Activated T-cell treated with anti-CD3 and anti-CD28 coated beads, Interleukin-2, amount 50 U/mL, for 24 hours (primary cell): ENCODE measurements at regions not wholly inside any gene's neighbourhood (a gene's known extent, or its start where the extent isn't known, plus 50 kb on each side); places are given as distances from the start of the nearest gene placed in this dataset.

ENCODE experiments used
- DNase-seq: peaks from one replicate; pipeline ENCODE4 v3.0.0-alpha.2; 2020
- H3K27ac Mint-ChIP-seq: 2 replicates; pipeline ENCODE4 v1.8.0; 2020; ENCODE audit warnings: mild to moderate bottlenecking, mixed read lengths
- H3K27me3 Mint-ChIP-seq: 2 replicates; pipeline ENCODE4 v1.8.0; 2020; ENCODE audit warnings: mixed read lengths
- H3K36me3 Mint-ChIP-seq: 2 replicates; pipeline ENCODE4 v1.8.0; 2020; ENCODE audit warnings: low read depth, mixed read lengths
- H3K4me1 Mint-ChIP-seq: 2 replicates; pipeline ENCODE4 v1.8.0; 2020; ENCODE audit warnings: low read depth, mixed read lengths
- H3K4me3 Mint-ChIP-seq: 2 replicates; pipeline ENCODE4 v1.8.0; 2020; ENCODE audit warnings: mild to moderate bottlenecking, moderate library complexity, mixed read lengths
- H3K9me3 Mint-ChIP-seq: 2 replicates; pipeline ENCODE4 v1.8.0; 2020; ENCODE audit warnings: mixed read lengths

- DNase-seq: no peak
- Mint-ChIP-seq H3K36me3 (no peaks in the 10 kb centered on the region), H3K27me3 (peaks cover 13% of the 10 kb centered on the region), H3K4me3 (no peak overlapping the region), H3K9me3 (no peaks in the 10 kb centered on the region), H3K27ac (no peak overlapping the region), H3K4me1 (no peaks in the 10 kb centered on the region)
Observed at GRCh38 chr15:77855871-77856270, 221.6 kb downstream of the TBC1D2B start.

- Mint-ChIP-seq H3K27ac (no peak overlapping the region), H3K4me3 (no peak overlapping the region), H3K4me1 (no peaks in the 10 kb centered on the region), H3K36me3 (no peaks in the 10 kb centered on the region), H3K27me3 (peaks cover 18% of the 10 kb centered on the region), H3K9me3 (peaks cover 2% of the 10 kb centered on the region)
- no peak for DNase-seq
Observed at GRCh38 chr15:77854980-77855379, 222.3 kb upstream of the LINGO1 start.

GRCh38 chr15:77853910-77854309 is 221.2 kb upstream of the LINGO1 start:
- H3K27me3 Mint-ChIP-seq: peaks cover 23% of the 10 kb centered on the region
- H3K4me1 Mint-ChIP-seq: no peaks in the 10 kb centered on the region
- no peak for DNase-seq

GRCh38 chr15:77853008-77853328 is 220.3 kb upstream of the LINGO1 start:
- no peak for DNase-seq
- H3K27ac Mint-ChIP-seq: no peak overlapping the region
- H3K36me3 Mint-ChIP-seq: no peaks in the 10 kb centered on the region
- peaks cover 28% of the 10 kb centered on the region for H3K27me3 Mint-ChIP-seq
- no peaks in the 10 kb centered on the region for H3K4me1 Mint-ChIP-seq
- peaks cover 3% of the 10 kb centered on the region for H3K9me3 Mint-ChIP-seq
- H3K4me3 Mint-ChIP-seq: no peak overlapping the region

More at GRCh38 chr15:77853910-77854309, 221.2 kb upstream of the LINGO1 start:
- H3K27ac Mint-ChIP-seq: no peak overlapping the region
- peaks cover 3% of the 10 kb centered on the region for H3K9me3 Mint-ChIP-seq
- H3K36me3 Mint-ChIP-seq: no peaks in the 10 kb centered on the region
- no peak overlapping the region for H3K4me3 Mint-ChIP-seq

GRCh38 chr15:77852241-77853007 is 219.7 kb upstream of the LINGO1 start:
- no peaks in the 10 kb centered on the region for H3K4me1 Mint-ChIP-seq
- DNase-seq: no peak
- H3K36me3 Mint-ChIP-seq: no peaks in the 10 kb centered on the region
- no peak overlapping the region for H3K4me3 Mint-ChIP-seq
- no peak overlapping the region for H3K27ac Mint-ChIP-seq
- H3K27me3 Mint-ChIP-seq: peaks cover 32% of the 10 kb centered on the region
- peaks cover 3% of the 10 kb centered on the region for H3K9me3 Mint-ChIP-seq

GRCh38 chr15:77851691-77852090 is 219.0 kb upstream of the LINGO1 start:
- H3K4me3 Mint-ChIP-seq: no peak overlapping the region
- H3K4me1 Mint-ChIP-seq: no peaks in the 10 kb centered on the region
- no peaks in the 10 kb centered on the region for H3K36me3 Mint-ChIP-seq
- peaks cover 3% of the 10 kb centered on the region for H3K9me3 Mint-ChIP-seq
- no peak overlapping the region for H3K27ac Mint-ChIP-seq
- no peak for DNase-seq
- peaks cover 38% of the 10 kb centered on the region for H3K27me3 Mint-ChIP-seq

- H3K4me3 Mint-ChIP-seq: no peak overlapping the region
- no peak overlapping the region for H3K27ac Mint-ChIP-seq
- DNase-seq: no peak
- peaks cover 43% of the 10 kb centered on the region for H3K27me3 Mint-ChIP-seq
- peaks cover 3% of the 10 kb centered on the region for H3K9me3 Mint-ChIP-seq
- H3K4me1 Mint-ChIP-seq: no peaks in the 10 kb centered on the region
- H3K36me3 Mint-ChIP-seq: no peaks in the 10 kb centered on the region
Observed at GRCh38 chr15:77851086-77851485, 218.4 kb upstream of the LINGO1 start.

GRCh38 chr15:77846986-77847385 is 214.3 kb upstream of the LINGO1 start:
- Mint-ChIP-seq H3K4me3 (no peak overlapping the region), H3K36me3 (no peaks in the 10 kb centered on the region), H3K9me3 (peaks cover 6% of the 10 kb centered on the region), H3K27me3 (peaks cover 46% of the 10 kb centered on the region), H3K4me1 (no peaks in the 10 kb centered on the region), H3K27ac (no peak overlapping the region)
- no peak for DNase-seq

- Mint-ChIP-seq H3K4me3 (no peak overlapping the region), H3K27ac (no peak overlapping the region), H3K4me1 (no peaks in the 10 kb centered on the region), H3K9me3 (peaks cover 6% of the 10 kb centered on the region), H3K36me3 (no peaks in the 10 kb centered on the region), H3K27me3 (peaks cover 40% of the 10 kb centered on the region)
- no peak for DNase-seq
Observed at GRCh38 chr15:77846360-77846759, 213.6 kb upstream of the LINGO1 start.

- Mint-ChIP-seq H3K4me1 (no peaks in the 10 kb centered on the region), H3K27me3 (peaks cover 34% of the 10 kb centered on the region)
Observed at GRCh38 chr15:77844798-77845446, 212.2 kb upstream of the LINGO1 start.

GRCh38 chr15:77843546-77843945 is 210.8 kb upstream of the LINGO1 start:
- no peak overlapping the region for H3K4me3 Mint-ChIP-seq
- no peak overlapping the region for H3K27ac Mint-ChIP-seq
- peaks cover 39% of the 10 kb centered on the region for H3K27me3 Mint-ChIP-seq
- H3K4me1 Mint-ChIP-seq: no peaks in the 10 kb centered on the region
- no peaks in the 10 kb centered on the region for H3K36me3 Mint-ChIP-seq
- no peak for DNase-seq
- peaks cover 3% of the 10 kb centered on the region for H3K9me3 Mint-ChIP-seq

More at GRCh38 chr15:77844798-77845446, 212.2 kb upstream of the LINGO1 start:
- no peaks in the 10 kb centered on the region for H3K36me3 Mint-ChIP-seq
- no peak overlapping the region for H3K27ac Mint-ChIP-seq
- DNase-seq: no peak
- H3K4me3 Mint-ChIP-seq: no peak overlapping the region
- peaks cover 4% of the 10 kb centered on the region for H3K9me3 Mint-ChIP-seq

GRCh38 chr15:77840991-77841775 is 208.5 kb upstream of the LINGO1 start:
- Mint-ChIP-seq H3K27ac (no peak overlapping the region), H3K9me3 (peaks cover 3% of the 10 kb centered on the region), H3K4me1 (no peaks in the 10 kb centered on the region), H3K27me3 (peaks cover 27% of the 10 kb centered on the region), H3K4me3 (no peak overlapping the region), H3K36me3 (no peaks in the 10 kb centered on the region)
- DNase-seq: no peak

- DNase-seq: no peak
- Mint-ChIP-seq H3K27me3 (peaks cover 22% of the 10 kb centered on the region), H3K9me3 (peaks cover 3% of the 10 kb centered on the region), H3K27ac (no peak overlapping the region), H3K4me1 (no peaks in the 10 kb centered on the region), H3K4me3 (no peak overlapping the region), H3K36me3 (no peaks in the 10 kb centered on the region)
Observed at GRCh38 chr15:77839970-77840905, 207.5 kb upstream of the LINGO1 start.

GRCh38 chr15:77839456-77839855 is 206.7 kb upstream of the LINGO1 start:
- peaks cover 22% of the 10 kb centered on the region for H3K27me3 Mint-ChIP-seq

More at GRCh38 chr15:77839456-77839855, 206.7 kb upstream of the LINGO1 start:
- Mint-ChIP-seq H3K27ac (no peak overlapping the region), H3K4me3 (no peak overlapping the region), H3K4me1 (no peaks in the 10 kb centered on the region), H3K9me3 (no peaks in the 10 kb centered on the region), H3K36me3 (no peaks in the 10 kb centered on the region)
- DNase-seq: no peak
